ENCODE measurements at regions not wholly inside any gene's neighbourhood (a gene's known extent, or its start where the extent isn't known, plus 50 kb on each side); places are given as distances from the start of the nearest gene placed in this dataset.

- BruUV-seq (replicated peaks), result no TSS peak
- no peak overlapping the region for H3K18ac ChIP-seq (ENCODE audit: low read depth, low read length)
Measured at GRCh38 chr14:38860530-38860929, 242.5 kb downstream of the SEC23A start.

More at GRCh38 chr14:38860530-38860929, 242.5 kb downstream of the SEC23A start:
- Histone ChIP-seq H3K79me1 (ENCODE audit: low read depth in 1 of 2, low read length in 2 of 2) (no peaks in the 10 kb centered on the region), H2BK20ac (ENCODE audit: low read depth, low read length) (no peak overlapping the region), H2BK120ac (ENCODE audit: low read depth, low read length) (no peak overlapping the region), H4K8ac (ENCODE audit: low read depth in 2 of 2, low read length in 2 of 2) (no peak overlapping the region), H4K20me1 (ENCODE audit: insufficient read depth, low read length) (no peaks in the 10 kb centered on the region), H3K36me3 (ENCODE audit: control insufficient read depth, insufficient read depth, low read length) (no peaks in the 10 kb centered on the region), H3K9me1 (ENCODE audit: insufficient read depth, low read length) (no peaks in the 10 kb centered on the region), H3K4me1 (ENCODE audit: control insufficient read depth, insufficient read depth, low read length) (no peaks in the 10 kb centered on the region), H3K27ac (ENCODE audit: insufficient read depth, low read length) (no peak overlapping the region), H3K23ac (ENCODE audit: low read depth, low read length) (no peak overlapping the region), H3K9me3 (ENCODE audit: control insufficient read depth, insufficient read depth, low read length) (no peaks in the 10 kb centered on the region), H3K56ac (ENCODE audit: extremely low read depth, insufficient read depth, low read length) (no peak overlapping the region), H2AK9ac (replicated peaks; ENCODE audit: low read depth, low read length, poor library complexity) (no peak overlapping the region), H3K4ac (ENCODE audit: low read depth, low read length) (no peak overlapping the region), H4K5ac (ENCODE audit: low read depth, low read length) (no peak overlapping the region), H3K4me3 (ENCODE audit: insufficient read depth, low read depth, low read length) (no peak overlapping the region), H3K14ac (replicated peaks; ENCODE audit: low read depth, low read length) (no peak overlapping the region), H3K27me3 (ENCODE audit: control insufficient read depth, insufficient read depth, low read length) (no peaks in the 10 kb centered on the region), H4K91ac (ENCODE audit: insufficient read depth, low read depth, low read length) (no peak overlapping the region), H2AK5ac (ENCODE audit: low read depth, low read length) (no peak overlapping the region), H2BK15ac (ENCODE audit: low read depth, low read length) (no peak overlapping the region), H3K4me2 (ENCODE audit: low read depth, low read length) (no peak overlapping the region), H2AFZ (replicated peaks; ENCODE audit: low read length, poor library complexity) (no peak overlapping the region), H3K9ac (ENCODE audit: low read depth, low read length) (no peak overlapping the region), H2BK5ac (ENCODE audit: low read depth, low read length, poor library complexity, severe bottlenecking) (no peak overlapping the region)
- dilution Hi-C loops (cut with HindIII; ENCODE audit: low sequenced_read_pairs, unreplicated experiment), result no loop called here
- intact Hi-C loops (cut with micrococcal nuclease), result no loop called here
- POLR2A ChIA-PET (ENCODE audit: unreplicated experiment), result no interaction called here
- no CpG with 5 or more reads among the region's 1 CpG for WGBS, 2 experiments (ENCODE audit: extremely low coverage in 2 of 2, insufficient read length in 1 of 2)
- TF ChIP-seq RCOR1 (IDR thresholded peaks at IDR 0.05; ENCODE audit: insufficient replicate concordance, low read length) (no peak), POLR2A (IDR thresholded peaks at IDR 0.05; ENCODE audit: low read depth, low read length) (no peak), BHLHE40 (IDR thresholded peaks at IDR 0.05; ENCODE audit: low read depth, low read length) (no peak), MXI1 (IDR thresholded peaks at IDR 0.05; ENCODE audit: borderline replicate concordance, low read depth, low read length) (no peak), NFE2L2 (IDR thresholded peaks at IDR 0.05; ENCODE audit: low read depth, low read length) (no peak), FOS (IDR thresholded peaks at IDR 0.05; ENCODE audit: low read depth, low read length) (no peak), USF2 (IDR thresholded peaks at IDR 0.05; ENCODE audit: low read depth, low read length) (no peak)
- CTCF ChIA-PET, result no interaction called here
- in situ Hi-C loops (cut with MboI; ENCODE audit: low sequenced_read_pairs), result loop anchor here (10.0 kb wide), 1 partner anchor 656 kb away; the partner anchor contains the start of gene SSTR1
- DNase-seq (no peak), ATAC-seq (ENCODE audit: low read depth) (no peak)
